HG03175 (cell line): ENCODE measurements at regions not wholly inside any gene's neighbourhood (a gene's known extent, or its start where the extent isn't known, plus 50 kb on each side); places are given as distances from the start of the nearest gene placed in this dataset.

Experiments
- ATAC-seq: cut with Tn5 transposase; IDR thresholded peaks from one replicate; pipeline ENCODE4 v1.9.1; 2021; ENCODE audit warnings: mild to moderate bottlenecking, moderate library complexity; ENCODE audit not compliant: unreplicated experiment

GRCh38 chr6:144855375-144855774 lies 570.2 kb downstream of the UTRN start:
- ATAC-seq: no peak

GRCh38 chr6:144855812-144856531 lies 570.8 kb downstream of the UTRN start:
- ATAC-seq: no peak

- ATAC-seq: no peak
These were observed 571.5 kb downstream of the UTRN start for GRCh38 chr6:144856622-144857021.

GRCh38 chr6:144857086-144857485 lies 572.0 kb downstream of the UTRN start:
- no peak for ATAC-seq

- no peak for ATAC-seq
These were observed 577.6 kb downstream of the UTRN start for GRCh38 chr6:144862769-144863168.

- ATAC-seq: no peak
These were observed 582.6 kb downstream of the UTRN start for GRCh38 chr6:144867761-144868160.

GRCh38 chr6:144870782-144871181 lies 585.6 kb downstream of the UTRN start:
- ATAC-seq: no peak

- no peak for ATAC-seq
These were observed 588.7 kb downstream of the UTRN start for GRCh38 chr6:144873623-144874378.

- no peak for ATAC-seq
These were observed 591.6 kb downstream of the UTRN start for GRCh38 chr6:144876689-144877088.

- no peak for ATAC-seq
These were observed 592.0 kb downstream of the UTRN start for GRCh38 chr6:144877118-144877517.

GRCh38 chr6:144878577-144878976 lies 593.4 kb downstream of the UTRN start:
- ATAC-seq: no peak

GRCh38 chr6:144879436-144879835 lies 594.3 kb downstream of the UTRN start:
- no peak for ATAC-seq

- no peak for ATAC-seq
These were observed 597.3 kb downstream of the UTRN start for GRCh38 chr6:144882425-144882824.

- no peak for ATAC-seq
These were observed 598.8 kb downstream of the UTRN start for GRCh38 chr6:144883915-144884314.

- no peak for ATAC-seq
These were observed 600.7 kb downstream of the UTRN start for GRCh38 chr6:144885817-144886216.

GRCh38 chr6:144886682-144887081 lies 601.5 kb downstream of the UTRN start:
- no peak for ATAC-seq

GRCh38 chr6:144888621-144889020 lies 603.5 kb downstream of the UTRN start:
- ATAC-seq: no peak

- no peak for ATAC-seq
These were observed 608.6 kb downstream of the UTRN start for GRCh38 chr6:144893680-144894151.

- no peak for ATAC-seq
These were observed 609.1 kb downstream of the UTRN start for GRCh38 chr6:144894240-144894639.

GRCh38 chr6:144895313-144896278 lies 610.5 kb downstream of the UTRN start:
- no peak for ATAC-seq

GRCh38 chr6:144896289-144896688 lies 611.2 kb downstream of the UTRN start:
- ATAC-seq: no peak
